HCT116 (cell line): ENCODE measurements at regions not wholly inside any gene's neighbourhood (a gene's known extent, or its start where the extent isn't known, plus 50 kb on each side); places are given as distances from the start of the nearest gene placed in this dataset.

ENCODE experiments used
- CBX3 ChIP-seq: IDR thresholded peaks from 2 replicates; pipeline ENCODE4 v1.6.1; 2012; ENCODE audit warnings: low read depth
- CEBPB ChIP-seq: IDR thresholded peaks from 2 replicates; pipeline ENCODE4 v1.6.1; 2012; ENCODE audit warnings: low read depth
- CTCF ChIP-seq, 3 experiments: fragments of 200-600 bp in 1 of 3; sonication (generic) in 1 of 3; IDR thresholded peaks in 2 of 3; conservative IDR thresholded peaks in 1 of 3; 2 replicates each; pipeline ENCODE4 v1.5.1; 2012 to 2017; ENCODE audit warnings: low read depth in 2 of 3, low read length in 2 of 3, antibody characterized with exemption in 1 of 3, borderline replicate concordance in 1 of 3, control low read depth in 1 of 3, mild to moderate bottlenecking in 1 of 3, mixed read lengths in 1 of 3, mixed run types in 1 of 3, moderate library complexity in 1 of 3; ENCODE audit not compliant: insufficient read depth in 1 of 3
- EGR1 ChIP-seq: IDR thresholded peaks from 2 replicates; pipeline ENCODE4 v1.6.1; 2012; ENCODE audit warnings: low read depth
- EZH2 ChIP-seq: fragments of 200-600 bp; sonication (generic); IDR thresholded peaks from 2 replicates; pipeline ENCODE4 v1.6.1; 2017; ENCODE audit warnings: antibody characterized with exemption, mixed run types
- FOSL1 ChIP-seq: IDR thresholded peaks from 2 replicates; pipeline ENCODE4 v1.6.1; 2012; ENCODE audit warnings: low read depth
- JUND ChIP-seq: IDR thresholded peaks from 2 replicates; pipeline ENCODE4 v1.6.1; 2012
- POLR2A ChIP-seq: IDR thresholded peaks from 2 replicates; pipeline ENCODE4 v1.7.0; 2011; ENCODE audit warnings: borderline replicate concordance; ENCODE audit not compliant: insufficient read depth, insufficient read length; ENCODE audit errors: extremely low read depth
- POLR2AphosphoS5 ChIP-seq: IDR thresholded peaks from 2 replicates; pipeline ENCODE4 v1.6.1; 2011; ENCODE audit warnings: mild to moderate bottlenecking, low read depth, low read length, moderate library complexity
- RAD21 ChIP-seq: IDR thresholded peaks from 2 replicates; pipeline ENCODE4 v1.6.1; 2012; ENCODE audit warnings: low read depth, mild to moderate bottlenecking
- SIN3A ChIP-seq: IDR thresholded peaks from 2 replicates; pipeline ENCODE4 v1.6.1; 2012; ENCODE audit warnings: low read depth
- SRF ChIP-seq: IDR thresholded peaks from 2 replicates; pipeline ENCODE4 v1.6.1; 2012; ENCODE audit warnings: low read depth
- TCF7L2 ChIP-seq: IDR thresholded peaks from 2 replicates; pipeline ENCODE4 v1.7.0; 2011; ENCODE audit warnings: borderline replicate concordance, inconsistent platforms; ENCODE audit not compliant: insufficient read depth, insufficient read length; ENCODE audit errors: extremely low read depth
- ZFX ChIP-seq: fragments of 450-650 bp; IDR thresholded peaks from 2 replicates; pipeline ENCODE4 v1.6.1; 2017

DNA sequence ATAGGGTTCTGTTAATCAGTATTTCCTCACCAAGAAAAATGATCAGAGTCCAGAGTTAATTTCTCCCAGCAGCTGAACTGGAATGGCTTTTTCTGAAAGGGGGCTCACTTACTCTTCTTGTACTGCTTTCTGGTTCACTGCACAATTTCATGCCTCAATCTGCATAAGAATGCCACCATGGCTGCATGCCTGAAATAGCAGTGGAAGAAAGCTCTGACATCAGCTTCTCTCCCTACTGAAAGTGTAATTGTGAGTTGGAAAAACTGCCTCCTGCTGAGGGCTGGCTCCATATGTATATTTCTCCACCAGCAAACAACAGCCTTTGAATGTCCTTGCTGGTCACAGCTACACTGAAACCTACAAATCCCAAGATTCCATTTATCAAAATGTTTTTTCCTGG lies 1027.2 kb upstream of the GJE1 start:
- no peak for TF ChIP-seq SIN3A
- no peak for TF ChIP-seq CTCF (IDR thresholded peaks at IDR 0.05 in 2 of 3, conservative IDR thresholded peaks at IDR 0.05 in 1 of 3; ENCODE audit: borderline replicate concordance in 1 of 3, insufficient read depth in 1 of 3, low read depth in 2 of 3, low read length in 2 of 3)
- TF ChIP-seq EZH2: no peak
- TF ChIP-seq POLR2A: no peak
- no peak for TF ChIP-seq FOSL1
- no peak for TF ChIP-seq POLR2AphosphoS5
- TF ChIP-seq RAD21: no peak
- TF ChIP-seq JUND: no peak
- no peak for TF ChIP-seq SRF
- TF ChIP-seq CEBPB: no peak
- no peak for TF ChIP-seq TCF7L2
- TF ChIP-seq CBX3: no peak
- no peak for TF ChIP-seq EGR1
- no peak for TF ChIP-seq ZFX
